H9 (cell line): ENCODE measurements at regions not wholly inside any gene's neighbourhood (a gene's known extent, or its start where the extent isn't known, plus 50 kb on each side); places are given as distances from the start of the nearest gene placed in this dataset.

Source experiments
- DNase-seq: peaks from one replicate; pipeline ENCODE4 v3.0.0-alpha.2; 2017
- H2AFZ ChIP-seq: one replicate; pipeline ENCODE4 v1.6.1; 2013; ENCODE audit warnings: mild to moderate bottlenecking, low read length, control low read depth, moderate library complexity
- H2AK5ac ChIP-seq: 2 replicates; pipeline ENCODE4 v1.6.1; 2013; ENCODE audit warnings: low read length, control low read depth, mixed read lengths; ENCODE audit not compliant: insufficient read length
- H2BK120ac ChIP-seq: one replicate; pipeline ENCODE4 v1.6.1; 2013; ENCODE audit warnings: low read depth, mild to moderate bottlenecking, low read length, control low read depth, inconsistent platforms; ENCODE audit not compliant: poor library complexity, severe bottlenecking
- H2BK12ac ChIP-seq: 2 replicates; pipeline ENCODE4 v1.6.1; 2013; ENCODE audit warnings: low read length, control low read depth, mixed read lengths, low read depth; ENCODE audit not compliant: insufficient read length
- H2BK15ac ChIP-seq: 2 replicates; pipeline ENCODE4 v1.6.1; 2013; ENCODE audit warnings: low read depth, low read length, control low read depth
- H2BK20ac ChIP-seq: one replicate; pipeline ENCODE4 v1.6.1; 2013; ENCODE audit warnings: low read depth, mild to moderate bottlenecking, low read length, control low read depth, inconsistent platforms; ENCODE audit not compliant: poor library complexity, severe bottlenecking
- H2BK5ac ChIP-seq: 2 replicates; pipeline ENCODE4 v1.6.1; 2013; ENCODE audit warnings: low read length, control low read depth, mixed read lengths; ENCODE audit not compliant: insufficient read length
- H3K14ac ChIP-seq: 2 replicates; pipeline ENCODE4 v1.6.1; 2013; ENCODE audit warnings: low read length, control low read depth; ENCODE audit not compliant: insufficient read depth
- H3K18ac ChIP-seq: 2 replicates; pipeline ENCODE4 v1.6.1; 2013; ENCODE audit warnings: low read depth, mild to moderate bottlenecking, mixed read lengths, low read length, control low read depth; ENCODE audit not compliant: insufficient read length
- H3K23ac ChIP-seq: 2 replicates; pipeline ENCODE4 v1.6.1; 2013; ENCODE audit warnings: low read length, control low read depth, mixed read lengths, low read depth; ENCODE audit not compliant: insufficient read length
- H3K23me2 ChIP-seq: 2 replicates; pipeline ENCODE4 v1.6.1; 2013; ENCODE audit warnings: low read depth, mild to moderate bottlenecking, mixed read lengths, low read length, control low read depth; ENCODE audit not compliant: insufficient read length, poor library complexity, severe bottlenecking
- H3K27ac ChIP-seq: 2 replicates; pipeline ENCODE4 v1.5.1; 2013; ENCODE audit warnings: low read length, control low read depth, mixed read lengths, low read depth; ENCODE audit not compliant: insufficient read length
- H3K27me3 ChIP-seq: 2 replicates; pipeline ENCODE4 v1.6.1; 2013; ENCODE audit warnings: low read length, control low read depth, inconsistent platforms; ENCODE audit not compliant: insufficient read depth
- H3K4ac ChIP-seq: 2 replicates; pipeline ENCODE4 v1.6.1; 2013; ENCODE audit warnings: low read depth, mild to moderate bottlenecking, control low read depth, inconsistent platforms, low read length, moderate library complexity
- H3K4me1 ChIP-seq: 2 replicates; pipeline ENCODE4 v1.6.1; 2013; ENCODE audit warnings: low read length, control low read depth, inconsistent platforms; ENCODE audit not compliant: insufficient read depth
- H3K4me2 ChIP-seq: 2 replicates; pipeline ENCODE4 v1.6.1; 2013; ENCODE audit warnings: low read length, control low read depth, mixed read lengths; ENCODE audit not compliant: insufficient read length, insufficient read depth
- H3K56ac ChIP-seq: 2 replicates; pipeline ENCODE4 v1.6.1; 2013; ENCODE audit warnings: low read depth, mild to moderate bottlenecking, mixed read lengths, low read length, control low read depth; ENCODE audit not compliant: insufficient read length
- H3K79me1 ChIP-seq: 2 replicates; pipeline ENCODE4 v1.6.1; 2013; ENCODE audit warnings: low read depth, mild to moderate bottlenecking, moderate library complexity, low read length, control low read depth, inconsistent platforms; ENCODE audit not compliant: insufficient read depth, poor library complexity, severe bottlenecking
- H3K79me2 ChIP-seq: 2 replicates; pipeline ENCODE4 v1.6.1; 2013; ENCODE audit warnings: low read length, control low read depth, inconsistent platforms; ENCODE audit not compliant: insufficient read depth
- H3K9ac ChIP-seq: 2 replicates; pipeline ENCODE4 v1.6.1; 2013; ENCODE audit warnings: low read length, control low read depth, mixed read lengths; ENCODE audit not compliant: insufficient read length; ENCODE audit errors: extremely low read depth
- H3K9me3 ChIP-seq: one replicate; pipeline ENCODE4 v1.6.1; 2013; ENCODE audit warnings: low read depth, low read length, inconsistent platforms; ENCODE audit not compliant: control insufficient read depth
- H3T11ph ChIP-seq: one replicate; pipeline ENCODE4 v1.6.1; 2013; ENCODE audit warnings: mild to moderate bottlenecking, low read length, control low read depth, inconsistent platforms
- H4K20me1 ChIP-seq: one replicate; pipeline ENCODE4 v1.6.1; 2013; ENCODE audit not compliant: control insufficient read depth, insufficient read length, insufficient read depth
- H4K5ac ChIP-seq: 2 replicates; pipeline ENCODE4 v1.6.1; 2013; ENCODE audit warnings: low read depth, mild to moderate bottlenecking, mixed read lengths, low read length, control low read depth; ENCODE audit not compliant: insufficient read length
- H4K8ac ChIP-seq: replicated peaks from 2 replicates; pipeline ENCODE4 v1.6.1; 2013; ENCODE audit warnings: low read length, control low read depth, mixed read lengths, low read depth; ENCODE audit not compliant: insufficient read length
- H4K91ac ChIP-seq: 2 replicates; pipeline ENCODE4 v1.6.1; 2013; ENCODE audit warnings: low read depth, mild to moderate bottlenecking, moderate library complexity, mixed read lengths, low read length, control low read depth; ENCODE audit not compliant: insufficient read length
- H3K27ac Mint-ChIP-seq, 3 experiments: 2 replicates in 2 of 3; 3 replicates in 1 of 3; pipeline ENCODE4 v1.8.0; 2020 to 2021; ENCODE audit warnings: mixed read lengths in 3 of 3, mild to moderate bottlenecking in 1 of 3, moderate library complexity in 1 of 3
- H3K27me3 Mint-ChIP-seq: 2 replicates; pipeline ENCODE4 v1.8.0; 2021; ENCODE audit warnings: low read depth, mild to moderate bottlenecking, moderate library complexity, mixed read lengths
- H3K36me3 Mint-ChIP-seq, 3 experiments: 2 replicates in 2 of 3; 3 replicates in 1 of 3; pipeline ENCODE4 v1.8.0; 2020 to 2021; ENCODE audit warnings: low read depth in 3 of 3, mixed read lengths in 3 of 3; ENCODE audit not compliant: insufficient read depth in 1 of 3
- H3K4me1 Mint-ChIP-seq, 2 experiments: 2 replicates each; pipeline ENCODE4 v1.8.0; 2020; ENCODE audit warnings: mixed read lengths in 2 of 2
- H3K4me3 Mint-ChIP-seq, 2 experiments: 2 replicates in 1 of 2; 3 replicates in 1 of 2; pipeline ENCODE4 v1.8.0; 2020 to 2021; ENCODE audit warnings: mild to moderate bottlenecking in 2 of 2, mixed read lengths in 2 of 2, moderate library complexity in 1 of 2
- H3K9me3 Mint-ChIP-seq, 2 experiments: 2 replicates in 1 of 2; 3 replicates in 1 of 2; pipeline ENCODE4 v1.8.0; 2020; ENCODE audit warnings: mild to moderate bottlenecking in 2 of 2, mixed read lengths in 2 of 2, moderate library complexity in 1 of 2
- CTCF ChIP-seq: fragments of 200-600 bp; sonication (generic); conservative IDR thresholded peaks from 3 replicates; pipeline ENCODE4 v1.8.0; 2021; ENCODE audit warnings: antibody characterized with exemption, mild to moderate bottlenecking
- WGBS: extraction: QIAGEN DNeasy Blood & Tissue Kit; methylation state at CpG from one replicate; pipeline ENCODE4 v1.1.7; 2013; ENCODE audit warnings: missing lambda C conversion rate, low lambda C conversion rate, mixed read lengths; ENCODE audit not compliant: insufficient read length; ENCODE audit errors: extremely low coverage; 5-methylcytosine and 5-hydroxymethylcytosine counted together

- Histone ChIP-seq H3T11ph (no peak overlapping the region), H3K4me2 (no peak overlapping the region), H3K9ac (no peak overlapping the region), H4K5ac (no peak overlapping the region), H3K56ac (no peak overlapping the region), H3K27ac (no peak overlapping the region), H3K18ac (no peak overlapping the region), H2BK5ac (no peak overlapping the region), H2BK20ac (no peak overlapping the region), H2BK12ac (no peak overlapping the region), H3K27me3 (no peaks in the 10 kb centered on the region), H3K79me1 (no peaks in the 10 kb centered on the region), H3K9me3 (peaks cover 5% of the 10 kb centered on the region), H4K20me1 (no peaks in the 10 kb centered on the region), H4K91ac (no peak overlapping the region), H2AFZ (no peak overlapping the region), H4K8ac (no peak overlapping the region), H2AK5ac (no peak overlapping the region), H3K4me1 (no peaks in the 10 kb centered on the region), H2BK120ac (no peak overlapping the region), H2BK15ac (no peak overlapping the region), H3K23me2 (no peaks in the 10 kb centered on the region), H3K4ac (no peak overlapping the region), H3K79me2 (no peaks in the 10 kb centered on the region), H3K14ac (no peak overlapping the region), H3K23ac (no peak overlapping the region)
- 100% methylated on average over 1 of the region's 2 CpGs for WGBS
- peaks cover 12% of the 10 kb centered on the region for H3K27me3 Mint-ChIP-seq
- H3K36me3 Mint-ChIP-seq = no peaks in the 10 kb centered on the region
- no peak overlapping the region for H3K4me3 Mint-ChIP-seq
- no peak for TF ChIP-seq CTCF
- H3K9me3 Mint-ChIP-seq = 0 out of 5 replicates have a peak, but pooled peaks cover 0 to 3% of the 10 kb centered on the region in 2 experiments
- H3K27ac Mint-ChIP-seq = no peak overlapping the region
- no peak for DNase-seq
- H3K4me1 Mint-ChIP-seq = no peaks in the 10 kb centered on the region
Measured at GRCh38 chr16:26809461-26809860, 257.3 kb upstream of the C16orf82 start.
